Putamen (tissue), 1 donor: ENCODE measurements at regions not wholly inside any gene's neighbourhood (a gene's known extent, or its start where the extent isn't known, plus 50 kb on each side); places are given as distances from the start of the nearest gene placed in this dataset.
"Not testable (repeated sequence)": the region's sequence is repeated elsewhere in the genome, so short reads cannot be mapped to it uniquely, and the experiment has no call there.

Source experiments
- DNase-seq: peaks from one replicate; pipeline ENCODE4 v3.0.0-alpha.2; 2016; ENCODE audit warnings: low spot score

- DNase-seq: no peak
These were observed 180.3 kb downstream of the HDGFL1 start for GRCh38 chr6:22749696-22750095.

GRCh38 chr6:22751223-22751622 lies 181.9 kb downstream of the HDGFL1 start:
- no peak for DNase-seq

- DNase-seq: no peak
These were observed 183.2 kb downstream of the HDGFL1 start for GRCh38 chr6:22752522-22752921.

GRCh38 chr6:22754061-22754460 lies 184.7 kb downstream of the HDGFL1 start:
- no peak for DNase-seq

- DNase-seq: no peak
These were observed 186.2 kb downstream of the HDGFL1 start for GRCh38 chr6:22755605-22756004.

- DNase-seq: no peak
These were observed 187.0 kb downstream of the HDGFL1 start for GRCh38 chr6:22756365-22756764.

GRCh38 chr6:22764496-22764895 lies 195.1 kb downstream of the HDGFL1 start:
- DNase-seq: no peak

- DNase-seq: no peak
These were observed 195.6 kb downstream of the HDGFL1 start for GRCh38 chr6:22765015-22765414.

GRCh38 chr6:22766979-22767378 lies 197.6 kb downstream of the HDGFL1 start:
- no peak for DNase-seq

GRCh38 chr6:22770054-22770453 lies 200.7 kb downstream of the HDGFL1 start:
- no peak for DNase-seq

- DNase-seq: no peak
These were observed 204.8 kb downstream of the HDGFL1 start for GRCh38 chr6:22774129-22774528.

GRCh38 chr6:22778438-22778837 lies 209.1 kb downstream of the HDGFL1 start:
- not testable (repeated sequence) for DNase-seq

- no peak for DNase-seq
These were observed 209.7 kb downstream of the HDGFL1 start for GRCh38 chr6:22779062-22779461.

GRCh38 chr6:22783931-22784330 lies 214.6 kb downstream of the HDGFL1 start:
- no peak for DNase-seq

GRCh38 chr6:22784601-22785410 lies 215.4 kb downstream of the HDGFL1 start:
- DNase-seq: peak; percentile 58

- no peak for DNase-seq
These were observed 218.7 kb downstream of the HDGFL1 start for GRCh38 chr6:22788038-22788437.

- DNase-seq: no peak
These were observed 219.9 kb downstream of the HDGFL1 start for GRCh38 chr6:22789315-22789714.

- no peak for DNase-seq
These were observed 225.5 kb downstream of the HDGFL1 start for GRCh38 chr6:22794844-22795243.

- DNase-seq: no peak
These were observed 231.1 kb downstream of the HDGFL1 start for GRCh38 chr6:22800451-22800850.

- DNase-seq: no peak
These were observed 232.5 kb downstream of the HDGFL1 start for GRCh38 chr6:22801831-22802230.

GRCh38 chr6:22804620-22805261 lies 235.4 kb downstream of the HDGFL1 start:
- DNase-seq: no peak

GRCh38 chr6:22807261-22807660 lies 237.9 kb downstream of the HDGFL1 start:
- no peak for DNase-seq

GRCh38 chr6:22807818-22808217 lies 238.5 kb downstream of the HDGFL1 start:
- DNase-seq: no peak

GRCh38 chr6:22808466-22808865 lies 239.1 kb downstream of the HDGFL1 start:
- DNase-seq: no peak
